GM06990 (cell line): ENCODE measurements at regions not wholly inside any gene's neighbourhood (a gene's known extent, or its start where the extent isn't known, plus 50 kb on each side); places are given as distances from the start of the nearest gene placed in this dataset.
"Not testable (repeated sequence)": the region's sequence is repeated elsewhere in the genome, so short reads cannot be mapped to it uniquely, and the experiment has no call there.

ENCODE experiments used
- DNase-seq: peaks from one replicate; pipeline ENCODE4 v3.0.0-alpha.2; 2011; ENCODE audit not compliant: insufficient read length; ENCODE audit errors: extremely low read depth
- H3K27me3 ChIP-seq: replicated peaks from 2 replicates; pipeline ENCODE4 v1.6.0; 2011; ENCODE audit warnings: low read length; ENCODE audit not compliant: control insufficient read depth, insufficient read depth
- H3K36me3 ChIP-seq: 2 replicates; pipeline ENCODE4 v1.5.1; 2011; ENCODE audit warnings: low read length; ENCODE audit not compliant: control insufficient read depth, insufficient read depth
- H3K4me3 ChIP-seq: replicated peaks from 2 replicates; pipeline ENCODE4 v1.5.1; 2011; ENCODE audit warnings: low read depth, mild to moderate bottlenecking, control low read depth, low read length
- CTCF ChIP-seq: IDR thresholded peaks from 2 replicates; pipeline ENCODE4 v1.5.1; 2011; ENCODE audit warnings: low read length, control low read depth, mild to moderate bottlenecking, inconsistent platforms; ENCODE audit not compliant: insufficient read depth, poor library complexity, severe bottlenecking

- no peak for DNase-seq
- TF ChIP-seq CTCF: no peak
- no peak overlapping the region for H3K4me3 ChIP-seq
- no peaks in the 10 kb centered on the region for H3K27me3 ChIP-seq
- H3K36me3 ChIP-seq: no peaks in the 10 kb centered on the region
Measured at GRCh38 chr3:102718651-102719050, 283.8 kb downstream of the ZPLD1 start.

GRCh38 chr3:102722317-102722716 is 287.5 kb downstream of the ZPLD1 start:
- no peaks in the 10 kb centered on the region for H3K27me3 ChIP-seq

GRCh38 chr3:102727340-102727739 is 292.5 kb downstream of the ZPLD1 start:
- DNase-seq: no peak
- Histone ChIP-seq H3K4me3 (no peak overlapping the region), H3K36me3 (no peaks in the 10 kb centered on the region)

More at GRCh38 chr3:102722317-102722716, 287.5 kb downstream of the ZPLD1 start:
- Histone ChIP-seq H3K4me3 (no peak overlapping the region), H3K36me3 (no peaks in the 10 kb centered on the region)
- TF ChIP-seq CTCF: no peak
- DNase-seq: no peak

GRCh38 chr3:102732581-102732980 is 297.8 kb downstream of the ZPLD1 start:
- not testable (repeated sequence) for H3K4me3 ChIP-seq, H3K36me3 ChIP-seq, DNase-seq, H3K27me3 ChIP-seq

More at GRCh38 chr3:102727340-102727739, 292.5 kb downstream of the ZPLD1 start:
- H3K27me3 ChIP-seq: no peaks in the 10 kb centered on the region
- no peak for TF ChIP-seq CTCF

- H3K4me3 ChIP-seq: no peak overlapping the region
- no peaks in the 10 kb centered on the region for H3K27me3 ChIP-seq
- TF ChIP-seq CTCF: no peak
- DNase-seq: no peak
- H3K36me3 ChIP-seq: no peaks in the 10 kb centered on the region
Measured at GRCh38 chr3:102733791-102734563, 299.2 kb downstream of the ZPLD1 start.

GRCh38 chr3:102735311-102735710 is 300.5 kb downstream of the ZPLD1 start:
- H3K4me3 ChIP-seq: no peak overlapping the region
- TF ChIP-seq CTCF: no peak
- no peaks in the 10 kb centered on the region for H3K27me3 ChIP-seq
- H3K36me3 ChIP-seq: no peaks in the 10 kb centered on the region
- no peak for DNase-seq
